Stimulated activated naive B cell treated with anti-CD40 and anti-IgM and Interleukin-4, amounts not matched to agents 10 μg/mL and 1 μg/mL and 100 μg/mL, for 72 hours (primary cell): ENCODE measurements at regions not wholly inside any gene's neighbourhood (a gene's known extent, or its start where the extent isn't known, plus 50 kb on each side); places are given as distances from the start of the nearest gene placed in this dataset.
"Not testable (repeated sequence)": the region's sequence is repeated elsewhere in the genome, so short reads cannot be mapped to it uniquely, and the experiment has no call there.

ENCODE experiments used
- ATAC-seq, 2 donors: fragments of 150-1000 bp; cut with Tn5 transposase; replicated peaks; 2 replicates each; pipeline ENCODE4 v1.10.0; 2021; ENCODE audit warnings: moderate library complexity in 1 of 2
- DNase-seq: peaks from one replicate; pipeline ENCODE4 v3.0.0; 2021
- H3K27ac Mint-ChIP-seq: one replicate; pipeline ENCODE4 v1.8.0; 2022; ENCODE audit warnings: mild to moderate bottlenecking, mixed read lengths
- H3K27me3 Mint-ChIP-seq, 2 donors: one replicate each; pipeline ENCODE4 v1.8.0; 2022; ENCODE audit warnings: mixed read lengths in 2 of 2
- H3K36me3 Mint-ChIP-seq, 2 donors: one replicate each; pipeline ENCODE4 v1.8.0; 2022; ENCODE audit warnings: mixed read lengths in 2 of 2, mild to moderate bottlenecking in 1 of 2
- H3K4me1 Mint-ChIP-seq, 2 donors: one replicate each; pipeline ENCODE4 v1.8.0; 2022; ENCODE audit warnings: mixed read lengths in 2 of 2, mild to moderate bottlenecking in 1 of 2
- H3K4me3 Mint-ChIP-seq, 2 donors: one replicate each; pipeline ENCODE4 v1.8.0; 2022; ENCODE audit warnings: mild to moderate bottlenecking in 2 of 2, mixed read lengths in 2 of 2, moderate library complexity in 1 of 2
- H3K9me3 Mint-ChIP-seq, 2 donors: one replicate each; pipeline ENCODE4 v1.8.0; 2022; ENCODE audit warnings: mixed read lengths in 2 of 2, mild to moderate bottlenecking in 1 of 2

DNA sequence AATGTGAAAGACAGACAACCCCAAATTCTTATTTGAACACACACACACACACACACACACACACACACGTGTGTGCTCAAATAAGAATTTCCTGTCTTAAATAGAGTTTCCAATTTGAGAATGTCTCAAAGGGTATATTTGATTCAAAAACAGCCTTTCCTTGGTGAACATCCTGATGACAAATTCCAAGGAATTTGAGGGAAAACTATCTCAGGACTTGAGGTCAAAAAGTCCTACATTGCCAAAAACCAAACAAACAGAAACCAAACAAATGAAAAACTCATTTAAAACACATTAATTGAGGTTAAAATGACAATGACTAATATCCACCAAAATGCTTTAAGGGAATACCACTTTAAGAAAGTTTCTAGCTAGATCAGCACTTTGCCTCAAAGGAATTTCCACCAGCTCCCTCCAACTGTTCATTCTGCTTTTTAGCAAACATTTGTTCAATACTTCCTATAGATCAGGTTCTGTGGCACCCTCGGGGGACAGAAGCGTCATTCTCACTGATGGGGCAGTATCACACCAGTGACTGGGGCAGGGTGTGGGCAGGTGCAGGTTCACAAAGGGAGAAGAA, 232.1 kb upstream of the TRIB2 start:
- Mint-ChIP-seq H3K4me3 (no peak overlapping the region), H3K27ac (no peak overlapping the region), H3K27me3 (no peaks in the 10 kb centered on the region), H3K9me3 (peaks cover 0 to 1% of the 10 kb centered on the region in 2 donors), H3K36me3 (no peaks in the 10 kb centered on the region), H3K4me1 (peaks cover 30 to 45% of the 10 kb centered on the region in 2 donors)
- no peak for ATAC-seq
- DNase-seq: no peak

DNA sequence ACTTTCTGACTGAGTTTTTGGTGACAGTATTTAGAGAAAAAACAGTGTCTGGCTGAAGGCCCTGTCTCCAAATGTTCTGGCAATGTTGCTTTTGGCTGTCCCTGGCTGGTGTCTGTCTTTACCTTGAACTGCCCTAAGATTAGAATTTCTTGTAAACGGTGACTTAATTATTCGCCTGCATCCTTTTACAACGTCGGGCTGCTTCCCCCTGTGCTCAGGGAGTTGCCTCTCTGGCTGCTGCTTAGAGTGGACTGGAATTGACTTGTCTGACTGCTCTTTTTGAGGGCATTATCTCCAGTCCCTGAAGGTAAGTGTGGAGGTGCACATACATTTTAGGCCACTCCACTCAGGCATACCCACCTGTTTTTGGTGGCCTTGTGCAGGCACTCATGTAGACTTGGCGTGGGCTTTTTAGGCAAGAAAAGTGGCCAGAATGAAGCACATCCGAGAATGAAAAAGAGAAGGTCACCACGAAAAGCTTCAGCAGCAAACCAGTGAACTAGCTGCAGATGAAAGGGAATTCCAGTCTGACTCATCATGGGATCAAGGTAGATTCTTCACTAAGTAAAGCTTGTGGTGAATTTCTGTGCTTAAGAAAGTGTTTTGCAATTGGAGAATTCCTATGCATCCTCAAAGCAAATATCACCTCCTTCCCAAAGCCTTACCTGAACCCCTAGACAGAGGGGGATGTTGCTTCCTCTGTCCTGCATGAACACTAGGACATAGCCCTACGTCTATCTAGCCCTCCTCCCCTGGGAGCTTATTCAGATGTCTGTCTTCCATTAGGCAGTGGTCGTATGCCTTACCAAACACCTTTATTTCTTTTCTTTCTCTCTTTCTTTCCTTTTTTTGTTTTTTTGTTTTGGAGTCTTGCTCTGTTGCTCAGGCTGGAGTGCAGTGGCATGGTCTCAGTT, 230.3 kb upstream of the TRIB2 start:
- ATAC-seq (peak; percentile 10 to 51), DNase-seq (no peak)
- Mint-ChIP-seq H3K9me3 (peaks cover 0 to 1% of the 10 kb centered on the region in 2 donors), H3K36me3 (no peaks in the 10 kb centered on the region), H3K27me3 (no peaks in the 10 kb centered on the region), H3K4me3 (no peak overlapping the region), H3K4me1 (peaks cover 32 to 45% of the 10 kb centered on the region in 2 donors), H3K27ac (no peak overlapping the region)

DNA sequence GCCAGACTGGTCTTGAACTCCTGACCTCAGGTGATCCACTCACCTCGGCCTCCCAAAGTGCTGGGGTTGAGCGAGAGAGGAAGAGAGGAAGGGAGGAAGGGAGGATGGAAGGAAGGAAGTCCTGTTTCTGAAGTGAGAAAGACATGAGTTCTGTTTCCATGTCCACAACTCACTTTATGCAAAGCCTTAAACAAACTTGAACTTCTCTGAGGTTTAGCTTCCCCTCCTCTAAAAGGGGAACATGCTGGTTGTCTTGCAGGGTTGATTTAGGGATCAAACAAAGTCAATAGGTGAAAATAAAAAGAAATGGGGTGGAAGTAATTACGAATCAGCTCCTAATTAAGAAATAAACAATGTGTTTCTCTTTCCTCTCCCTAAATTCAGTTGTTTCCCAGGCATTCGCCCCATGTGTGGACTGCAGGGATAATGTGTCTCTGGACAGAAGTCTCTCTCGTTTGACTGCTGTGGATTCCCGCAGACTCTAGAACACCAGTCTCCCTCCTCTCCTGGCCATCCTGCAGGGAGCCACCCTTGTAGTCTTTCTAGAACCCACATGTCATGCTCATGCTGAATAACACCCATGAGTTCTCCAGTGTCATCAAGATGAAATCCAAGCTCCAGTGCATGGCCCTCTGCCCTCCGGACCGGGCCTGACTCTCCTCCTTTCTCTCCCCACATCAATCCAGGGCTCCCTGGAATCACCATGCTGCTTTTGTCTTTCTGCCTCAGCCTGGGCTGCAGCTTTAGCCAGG, 229.3 kb upstream of the TRIB2 start:
- no peaks in the 10 kb centered on the region for H3K27me3 Mint-ChIP-seq
- H3K27ac Mint-ChIP-seq: no peak overlapping the region
- H3K36me3 Mint-ChIP-seq: no peaks in the 10 kb centered on the region
- peak; percentile 31 to 41 for ATAC-seq
- DNase-seq: no peak
- H3K4me3 Mint-ChIP-seq: no peak overlapping the region
- H3K4me1 Mint-ChIP-seq: peaks cover 32 to 45% of the 10 kb centered on the region in 2 donors
- peaks cover 0 to 1% of the 10 kb centered on the region in 2 donors for H3K9me3 Mint-ChIP-seq

DNA sequence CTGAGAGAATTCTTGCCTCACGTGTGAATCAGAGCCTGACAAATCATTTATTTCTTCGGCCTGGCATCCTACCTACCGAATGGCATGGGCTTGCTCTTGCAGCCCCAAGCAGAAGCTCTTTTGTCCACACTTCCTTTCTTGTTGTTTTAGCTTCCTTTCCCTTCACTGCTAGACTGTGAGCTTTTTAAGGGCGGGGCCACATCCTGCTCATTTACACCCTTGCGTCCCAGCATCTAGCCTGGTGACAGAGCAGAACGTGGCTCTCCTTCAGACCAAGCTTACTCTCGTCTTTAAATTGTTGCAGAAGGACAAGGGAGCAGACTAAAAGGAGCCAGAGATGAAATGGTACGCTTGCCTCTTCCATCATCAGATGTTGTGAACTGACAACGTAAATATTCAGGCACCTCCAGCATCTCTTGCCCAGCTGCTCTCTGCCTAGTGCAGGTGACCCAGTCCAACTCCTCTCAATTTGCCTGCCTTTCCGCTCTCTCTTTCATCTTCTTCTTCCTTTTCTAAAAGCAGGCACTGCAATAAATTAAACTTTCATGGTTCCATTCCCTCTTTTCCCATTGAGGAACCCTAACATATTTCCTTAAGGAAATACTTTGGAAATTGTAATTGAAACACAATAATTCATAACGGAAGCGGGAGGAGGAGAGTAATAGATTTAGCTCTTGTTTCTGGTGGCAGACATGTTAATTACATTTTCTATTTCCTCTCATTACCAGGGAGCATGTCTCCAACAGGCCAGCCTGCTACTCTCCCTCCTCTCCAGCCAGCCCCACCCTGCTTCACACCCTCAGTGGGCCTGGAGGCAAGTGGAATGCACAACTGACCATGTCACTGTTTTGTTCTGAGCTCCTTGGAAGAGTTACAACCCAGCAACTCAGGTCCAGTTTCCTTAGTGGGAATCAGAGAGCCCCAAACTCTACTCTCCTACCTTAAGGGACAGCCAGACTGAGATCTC, 228.1 kb upstream of the TRIB2 start:
- H3K4me3 Mint-ChIP-seq: peak overlapping the region in 1 of 2 donors; percentile 52

DNA sequence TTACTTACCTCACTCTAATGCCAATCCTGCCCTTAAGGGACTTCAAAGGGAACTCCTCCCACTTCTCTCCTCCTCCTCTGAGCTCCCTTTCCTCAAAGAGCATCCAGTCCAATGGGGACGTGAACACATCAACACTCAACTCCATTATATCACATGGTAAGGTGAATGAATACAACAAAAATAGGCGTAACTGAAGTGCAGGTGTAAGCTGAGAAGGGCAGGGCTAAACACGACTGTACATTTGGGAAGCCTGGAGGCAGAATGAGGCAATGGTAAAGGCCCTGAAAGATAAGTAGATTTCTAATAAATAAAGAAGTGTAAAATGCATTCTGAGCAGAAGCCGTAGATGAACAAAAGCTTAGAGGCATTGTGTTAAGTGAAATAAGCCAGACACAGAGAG, 226.1 kb upstream of the TRIB2 start:
- H3K9me3 Mint-ChIP-seq: peaks cover 0 to 1% of the 10 kb centered on the region in 2 donors
- ATAC-seq (no peak), DNase-seq (no peak)
- no peaks in the 10 kb centered on the region for H3K36me3 Mint-ChIP-seq
- no peak overlapping the region for H3K4me3 Mint-ChIP-seq
- peaks cover 32 to 41% of the 10 kb centered on the region in 2 donors for H3K4me1 Mint-ChIP-seq
- no peaks in the 10 kb centered on the region for H3K27me3 Mint-ChIP-seq
- H3K27ac Mint-ChIP-seq: no peak overlapping the region

More for the DNA sequence above, 228.1 kb upstream of the TRIB2 start:
- no peaks in the 10 kb centered on the region for H3K36me3 Mint-ChIP-seq
- DNase-seq (no peak), ATAC-seq (peak; percentile 41 to 50)
- peak overlapping the region; percentile 42 for H3K27ac Mint-ChIP-seq
- peaks cover 32 to 45% of the 10 kb centered on the region in 2 donors for H3K4me1 Mint-ChIP-seq
- peaks cover 0 to 1% of the 10 kb centered on the region in 2 donors for H3K9me3 Mint-ChIP-seq
- no peaks in the 10 kb centered on the region for H3K27me3 Mint-ChIP-seq

DNA sequence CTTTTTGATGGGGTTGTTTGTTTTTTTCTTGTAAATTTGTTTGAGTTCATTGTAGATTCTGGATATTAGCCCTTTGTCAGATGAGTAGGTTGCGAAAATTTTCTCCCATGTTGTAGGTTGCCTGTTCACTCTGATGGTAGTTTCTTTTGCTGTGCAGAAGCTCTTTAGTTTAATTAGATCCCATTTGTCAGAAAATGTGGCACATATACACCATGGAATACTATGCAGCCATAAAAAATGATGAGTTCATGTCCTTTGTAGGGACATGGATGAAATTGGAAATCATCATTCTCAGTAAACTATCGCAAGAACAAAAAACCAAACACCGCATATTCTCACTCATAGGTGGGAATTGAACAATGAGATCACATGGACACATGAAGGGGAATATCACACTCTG, 224.4 kb upstream of the TRIB2 start:
- DNase-seq, H3K4me3 Mint-ChIP-seq, H3K27ac Mint-ChIP-seq, H3K9me3 Mint-ChIP-seq, H3K27me3 Mint-ChIP-seq, H3K36me3 Mint-ChIP-seq, ATAC-seq: not testable (repeated sequence)
- peaks cover 21 to 30% of the 10 kb centered on the region in 2 donors for H3K4me1 Mint-ChIP-seq

DNA sequence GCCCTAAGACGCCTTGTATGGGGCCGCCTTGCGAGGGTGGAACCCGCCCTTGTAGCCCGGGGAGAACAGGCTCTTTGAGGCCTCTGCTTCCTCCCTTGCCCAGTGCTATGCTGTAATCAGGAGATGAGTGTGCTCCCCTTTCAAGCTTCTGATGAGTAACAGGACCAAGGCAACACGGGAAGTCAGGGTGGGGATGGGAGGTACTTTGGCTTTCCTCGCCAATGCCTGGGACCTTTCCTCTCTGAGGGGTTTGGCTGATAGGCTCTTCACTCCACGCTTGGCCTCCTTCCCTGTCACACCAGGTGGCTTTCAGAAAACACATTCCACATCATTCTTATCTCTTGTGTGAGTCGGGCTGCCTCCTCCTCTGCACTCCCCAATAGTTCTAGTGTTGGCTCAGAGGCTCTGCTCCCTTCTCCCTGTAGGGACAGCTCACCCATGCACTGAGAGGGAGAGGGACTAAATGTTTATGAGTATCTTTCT, 223.7 kb upstream of the TRIB2 start:
- peaks cover 18 to 29% of the 10 kb centered on the region in 2 donors for H3K4me1 Mint-ChIP-seq
- H3K4me3 Mint-ChIP-seq: no peak overlapping the region
- no peaks in the 10 kb centered on the region for H3K36me3 Mint-ChIP-seq
- DNase-seq (no peak), ATAC-seq (no peak)
- H3K27me3 Mint-ChIP-seq: no peaks in the 10 kb centered on the region
- H3K27ac Mint-ChIP-seq: no peak overlapping the region
- peaks cover 0 to 1% of the 10 kb centered on the region in 2 donors for H3K9me3 Mint-ChIP-seq

DNA sequence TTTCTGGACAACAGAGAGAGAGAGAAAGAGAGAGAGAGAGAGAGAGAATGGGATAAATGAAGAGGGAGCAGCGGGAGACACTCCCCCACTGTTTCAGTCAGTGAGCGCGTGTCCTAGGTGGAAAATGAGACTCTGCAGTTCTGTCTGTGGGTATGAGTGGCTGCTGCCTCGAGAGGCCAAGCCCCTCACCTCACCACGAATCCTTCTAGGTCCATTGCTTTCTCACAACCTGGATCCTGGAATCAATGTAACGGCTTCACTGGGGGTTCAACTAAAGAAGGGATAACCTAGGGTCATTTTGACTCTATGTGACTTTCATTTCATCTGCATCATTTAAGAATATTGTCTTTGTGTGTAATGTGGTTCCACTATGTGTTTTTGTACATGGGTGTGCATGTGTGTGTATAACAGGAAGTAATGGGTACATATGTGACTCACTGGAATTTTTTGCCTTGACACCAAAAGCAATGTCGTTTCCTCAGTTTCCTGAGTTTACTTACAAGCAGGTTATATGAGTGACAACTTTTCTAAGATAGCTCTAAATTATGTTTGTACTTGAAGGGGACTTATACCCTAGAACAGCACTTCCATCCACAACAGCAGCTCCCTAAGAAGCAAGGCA, 221.4 kb upstream of the TRIB2 start:
- Mint-ChIP-seq H3K4me1 (peaks cover 24 to 35% of the 10 kb centered on the region in 2 donors), H3K27me3 (no peaks in the 10 kb centered on the region), H3K27ac (no peak overlapping the region), H3K36me3 (no peaks in the 10 kb centered on the region), H3K9me3 (no peaks in the 10 kb centered on the region), H3K4me3 (no peak overlapping the region)
- peak in 1 of 2 donors; percentile 52 for ATAC-seq
- no peak for DNase-seq

DNA sequence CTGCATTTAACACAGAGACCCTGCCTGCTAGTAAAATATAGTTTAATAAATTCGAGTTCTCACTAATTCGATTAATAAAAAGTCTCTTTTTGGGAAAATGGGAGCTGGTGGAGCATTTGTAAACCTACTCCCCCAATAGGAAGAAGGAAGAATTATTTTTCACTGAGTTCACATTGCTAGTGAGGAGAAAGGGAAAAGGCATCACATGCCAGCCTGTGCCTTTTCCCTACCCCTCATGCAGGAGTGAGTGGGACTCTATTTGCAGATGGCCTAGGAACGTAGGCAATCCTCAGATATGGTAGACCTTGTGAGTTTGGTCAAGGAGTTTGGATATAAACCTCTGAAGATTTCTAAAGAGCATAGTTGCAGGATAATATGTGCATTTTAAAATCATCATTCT, 218.4 kb upstream of the TRIB2 start:
- DNase-seq (no peak), ATAC-seq (no peak)
- no peak overlapping the region for H3K27ac Mint-ChIP-seq
- peaks cover 0 to 1% of the 10 kb centered on the region in 2 donors for H3K9me3 Mint-ChIP-seq
- no peaks in the 10 kb centered on the region for H3K27me3 Mint-ChIP-seq
- peaks cover 41 to 65% of the 10 kb centered on the region in 2 donors for H3K4me1 Mint-ChIP-seq
- no peak overlapping the region for H3K4me3 Mint-ChIP-seq
- H3K36me3 Mint-ChIP-seq: no peaks in the 10 kb centered on the region

DNA sequence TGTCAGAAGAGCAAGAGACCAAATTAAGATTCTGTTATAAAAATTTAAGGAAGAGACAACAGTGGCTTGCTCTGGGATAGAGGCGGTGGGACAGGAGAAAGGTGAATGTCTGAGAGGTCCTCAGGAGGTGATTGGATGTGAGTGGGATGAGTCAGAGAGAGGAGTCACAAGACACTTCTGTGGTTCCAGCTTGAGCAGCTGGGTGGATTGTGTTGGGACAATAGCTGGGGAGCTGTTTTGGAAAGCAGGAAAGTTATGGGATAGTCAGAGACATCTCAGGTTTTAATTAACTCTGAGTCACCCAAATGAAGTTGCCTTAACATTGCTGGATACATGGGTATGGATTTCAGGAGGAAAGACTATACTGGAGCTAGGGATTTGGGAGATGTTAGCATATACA, 218.0 kb upstream of the TRIB2 start:
- peaks cover 43 to 69% of the 10 kb centered on the region in 2 donors for H3K4me1 Mint-ChIP-seq
- H3K27ac Mint-ChIP-seq: no peak overlapping the region
- H3K36me3 Mint-ChIP-seq: no peaks in the 10 kb centered on the region
- H3K4me3 Mint-ChIP-seq: no peak overlapping the region
- no peaks in the 10 kb centered on the region for H3K27me3 Mint-ChIP-seq
- no peak for DNase-seq
- peaks cover 0 to 1% of the 10 kb centered on the region in 2 donors for H3K9me3 Mint-ChIP-seq
- ATAC-seq: no peak

DNA sequence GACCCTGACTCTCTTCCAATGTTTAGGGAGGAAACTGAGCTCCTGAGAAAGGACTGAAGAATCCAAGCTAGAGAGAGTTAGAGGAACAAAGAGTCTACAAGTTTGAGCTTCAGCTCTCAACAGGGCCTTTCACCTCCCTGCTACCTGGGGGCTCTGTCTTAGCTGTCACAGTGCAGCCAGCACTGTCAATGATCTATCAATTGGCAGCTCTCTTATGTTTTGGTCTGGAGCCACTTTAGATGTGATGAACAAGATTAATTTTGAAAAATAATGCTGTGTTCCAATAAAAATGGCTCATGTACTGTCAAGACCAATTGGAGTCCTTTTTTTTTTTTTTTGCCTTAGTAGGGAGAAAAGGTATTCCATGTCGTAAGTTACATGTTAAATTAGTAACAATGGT, 215.8 kb upstream of the TRIB2 start:
- Mint-ChIP-seq H3K4me1 (peaks cover 55 to 77% of the 10 kb centered on the region in 2 donors), H3K27ac (no peak overlapping the region), H3K4me3 (no peak overlapping the region), H3K9me3 (peaks cover 0 to 1% of the 10 kb centered on the region in 2 donors), H3K36me3 (no peaks in the 10 kb centered on the region), H3K27me3 (peaks cover 0 to 1% of the 10 kb centered on the region in 2 donors)
- ATAC-seq: no peak
- DNase-seq: no peak

DNA sequence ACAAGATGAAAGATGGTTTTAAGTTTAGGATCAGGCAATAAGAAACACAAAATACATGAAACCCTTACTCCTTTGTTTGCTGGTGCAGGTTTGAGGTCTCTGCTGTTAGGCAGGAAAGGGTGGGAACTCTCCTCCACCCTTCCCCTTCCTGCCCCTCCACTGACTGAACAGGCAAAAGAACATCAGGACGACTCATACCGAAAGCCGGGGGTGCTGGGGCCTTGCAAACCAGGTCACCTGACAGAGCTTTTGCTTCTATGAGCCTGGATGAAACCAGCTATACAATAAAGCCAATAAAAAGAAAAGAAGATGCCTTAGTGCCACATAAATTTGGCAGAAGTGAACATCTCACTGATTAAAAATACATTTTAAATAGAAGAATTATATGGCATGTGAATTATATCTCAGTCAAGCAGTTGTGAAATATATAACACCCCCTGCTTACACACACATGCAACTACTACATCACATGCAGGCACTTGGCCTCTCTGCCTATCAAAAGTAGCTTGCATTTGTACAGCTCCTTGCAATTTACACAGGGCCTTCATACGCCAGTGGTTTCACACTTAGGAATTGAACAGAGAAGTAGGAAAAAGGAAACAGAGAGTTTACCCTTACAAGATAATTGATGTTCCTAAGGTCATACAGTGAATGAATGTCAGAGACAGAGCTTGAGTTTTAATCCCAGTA, 215.1 kb upstream of the TRIB2 start:
- Mint-ChIP-seq H3K36me3 (no peaks in the 10 kb centered on the region), H3K4me3 (peak overlapping the region; percentile 11 to 21), H3K27ac (peak overlapping the region; percentile 70), H3K9me3 (peaks cover 0 to 1% of the 10 kb centered on the region in 2 donors), H3K27me3 (peaks cover 0 to 6% of the 10 kb centered on the region in 2 donors), H3K4me1 (peaks cover 58 to 78% of the 10 kb centered on the region in 2 donors)
- DNase-seq (peak; percentile 49), ATAC-seq (peak; percentile 75 to 80)
